HCT116 (cell line): ENCODE measurements at regions not wholly inside any gene's neighbourhood (a gene's known extent, or its start where the extent isn't known, plus 50 kb on each side); places are given as distances from the start of the nearest gene placed in this dataset.

Experiments used
- ATAC-seq: fragments of 200-7000 bp; cut with Tn5 transposase; 2 replicates; pipeline ENCODE4 v1.9.1; 2020; ENCODE audit warnings: mild to moderate bottlenecking, moderate library complexity
- BruUV-seq: library from RNA; stranded (reverse); fragments of 400-500 nt; replicated peaks from 2 replicates; lab custom pipeline; 2021; lab: Mats Ljungman, UMichigan
- CTCF ChIA-PET: fragments of 300-600 bp; sonication (Branson Sonifier 250); formaldehyde crosslinking; loops from one replicate; lab custom pipeline; 2021; ENCODE audit warnings: antibody characterized with exemption; lab: Charles Lee
- POLR2A ChIA-PET: fragments of 300-600, 350-600 bp; sonication (Branson Sonifier 250); formaldehyde crosslinking; loops from one replicate; lab custom pipeline; 2021; ENCODE audit warnings: antibody characterized with exemption; lab: Charles Lee
- RAD21 ChIA-PET, 2 experiments: fragments of 300-600 bp; sonication (Branson Sonifier 250); formaldehyde crosslinking; loops; one replicate each; lab custom pipeline; 2023; ENCODE audit warnings: low total read pairs in 2 of 2; ENCODE audit not compliant: uncharacterized antibody in 2 of 2, unreplicated experiment in 2 of 2, low non-redundant PET in 1 of 2; lab: Charles Lee
- DNase-seq: peaks from one replicate; pipeline ENCODE4 v3.0.0-alpha.2; 2010; ENCODE audit warnings: low read depth, low spot score
- H2AFZ ChIP-seq: fragments of 200-600 bp; shearing (Covaris generic), sonication (generic); 2 replicates; pipeline ENCODE4 v1.6.1; 2017; ENCODE audit warnings: low read depth, mixed run types, mixed read lengths, antibody characterized with exemption, low read length; ENCODE audit not compliant: poor library complexity, severe bottlenecking
- H3K27ac ChIP-seq: 2 replicates; pipeline ENCODE4 v1.5.1; 2012; ENCODE audit warnings: low read depth, low read length
- H3K27me3 ChIP-seq: fragments of 200-600 bp; sonication (generic); 2 replicates; pipeline ENCODE4 v1.6.1; 2016; ENCODE audit warnings: mixed run types, low read length, mixed read lengths; ENCODE audit not compliant: insufficient read depth
- H3K36me3 ChIP-seq, 2 experiments: fragments of 200-500 bp in 1 of 2; fragments of 200-600 bp in 1 of 2; sonication (Bioruptor generic) in 1 of 2; sonication (generic) in 1 of 2; 2 replicates each; pipeline versions ENCODE4 v1.5.1 to v1.6.1; 2014 to 2016; ENCODE audit warnings: low read length in 2 of 2, inconsistent platforms in 1 of 2, mixed read lengths in 1 of 2, mixed run types in 1 of 2; ENCODE audit not compliant: insufficient read depth in 2 of 2, control insufficient read depth in 1 of 2
- H3K4me1 ChIP-seq, 2 experiments: fragments of 200-600 bp in 1 of 2; sonication (generic) in 1 of 2; 2 replicates each; pipeline versions ENCODE4 v1.5.1 to v1.6.1; 2012 to 2017; ENCODE audit warnings: low read length in 2 of 2, inconsistent platforms in 1 of 2, mild to moderate bottlenecking in 1 of 2, mixed read lengths in 1 of 2, mixed run types in 1 of 2, moderate library complexity in 1 of 2; ENCODE audit not compliant: insufficient read depth in 2 of 2, control insufficient read depth in 1 of 2
- H3K4me2 ChIP-seq: fragments of 200-600 bp; sonication (generic); 2 replicates; pipeline ENCODE4 v1.6.1; 2017; ENCODE audit warnings: mixed run types, low read length, mixed read lengths
- H3K4me3 ChIP-seq, 2 experiments: fragments of 200-600 bp in 1 of 2; sonication (generic) in 1 of 2; replicated peaks in 1 of 2; 2 replicates each; pipeline ENCODE4 v1.5.1; 2011 to 2016; ENCODE audit warnings: low read length in 2 of 2, control low read depth in 1 of 2, low read depth in 1 of 2, mild to moderate bottlenecking in 1 of 2, mixed read lengths in 1 of 2, mixed run types in 1 of 2
- H3K79me2 ChIP-seq: fragments of 200-600 bp; sonication (generic); 2 replicates; pipeline ENCODE4 v1.6.1; 2017; ENCODE audit warnings: mild to moderate bottlenecking, mixed run types, low read length, moderate library complexity, mixed read lengths; ENCODE audit not compliant: insufficient read depth
- H3K9ac ChIP-seq: fragments of 200-600 bp; sonication (generic); 2 replicates; pipeline ENCODE4 v1.6.1; 2016; ENCODE audit warnings: low read length, mixed read lengths
- H3K9me2 ChIP-seq: fragments of 200-600 bp; sonication (generic), shearing (Covaris generic); 2 replicates; pipeline ENCODE4 v1.6.1; 2017; ENCODE audit warnings: mixed run types, mild to moderate bottlenecking, moderate library complexity; ENCODE audit not compliant: insufficient read depth
- H3K9me3 ChIP-seq, 2 experiments: fragments of 200-500 bp in 1 of 2; fragments of 200-600 bp in 1 of 2; sonication (Bioruptor generic) in 1 of 2; sonication (generic) in 1 of 2; 2 replicates each; pipeline ENCODE4 v1.6.1; 2014 to 2017; ENCODE audit warnings: low read length in 2 of 2, mixed read lengths in 2 of 2, inconsistent platforms in 1 of 2, low read depth in 1 of 2, mild to moderate bottlenecking in 1 of 2, mixed run types in 1 of 2, moderate library complexity in 1 of 2; ENCODE audit not compliant: control insufficient read depth in 1 of 2, insufficient read depth in 1 of 2
- H4K20me1 ChIP-seq: fragments of 200-600 bp; sonication (generic), shearing (Covaris generic); 2 replicates; pipeline ENCODE4 v1.6.1; 2017; ENCODE audit warnings: mixed run types, mild to moderate bottlenecking, moderate library complexity; ENCODE audit not compliant: insufficient read depth
- ATF3 ChIP-seq: IDR thresholded peaks from 2 replicates; pipeline ENCODE4 v1.6.1; 2012
- CBX3 ChIP-seq: IDR thresholded peaks from 2 replicates; pipeline ENCODE4 v1.6.1; 2012; ENCODE audit warnings: low read depth
- CEBPB ChIP-seq: IDR thresholded peaks from 2 replicates; pipeline ENCODE4 v1.6.1; 2012; ENCODE audit warnings: low read depth
- CTCF ChIP-seq, 3 experiments: fragments of 200-600 bp in 1 of 3; sonication (generic) in 1 of 3; IDR thresholded peaks in 2 of 3; conservative IDR thresholded peaks in 1 of 3; 2 replicates each; pipeline ENCODE4 v1.5.1; 2012 to 2017; ENCODE audit warnings: low read depth in 2 of 3, low read length in 2 of 3, antibody characterized with exemption in 1 of 3, borderline replicate concordance in 1 of 3, control low read depth in 1 of 3, mild to moderate bottlenecking in 1 of 3, mixed read lengths in 1 of 3, mixed run types in 1 of 3, moderate library complexity in 1 of 3; ENCODE audit not compliant: insufficient read depth in 1 of 3
- EGR1 ChIP-seq: IDR thresholded peaks from 2 replicates; pipeline ENCODE4 v1.6.1; 2012; ENCODE audit warnings: low read depth
- ELF1 ChIP-seq: IDR thresholded peaks from 2 replicates; pipeline ENCODE4 v1.6.1; 2012; ENCODE audit warnings: low read depth, borderline replicate concordance
- EZH2phosphoT487 ChIP-seq: fragments of 200-600 bp; IDR thresholded peaks from 2 replicates; pipeline ENCODE4 v1.6.1; 2018; ENCODE audit warnings: antibody characterized with exemption, borderline replicate concordance
- FOSL1 ChIP-seq: IDR thresholded peaks from 2 replicates; pipeline ENCODE4 v1.6.1; 2012; ENCODE audit warnings: low read depth
- JUND ChIP-seq: IDR thresholded peaks from 2 replicates; pipeline ENCODE4 v1.6.1; 2012
- MAX ChIP-seq: IDR thresholded peaks from 2 replicates; pipeline ENCODE4 v1.6.1; 2012
- POLR2A ChIP-seq: IDR thresholded peaks from 2 replicates; pipeline ENCODE4 v1.7.0; 2011; ENCODE audit warnings: borderline replicate concordance; ENCODE audit not compliant: insufficient read depth, insufficient read length; ENCODE audit errors: extremely low read depth
- SP1 ChIP-seq: IDR thresholded peaks from 2 replicates; pipeline ENCODE4 v1.6.1; 2012; ENCODE audit warnings: low read depth
- SRF ChIP-seq: IDR thresholded peaks from 2 replicates; pipeline ENCODE4 v1.6.1; 2012; ENCODE audit warnings: low read depth
- TCF7L2 ChIP-seq: IDR thresholded peaks from 2 replicates; pipeline ENCODE4 v1.7.0; 2011; ENCODE audit warnings: borderline replicate concordance, inconsistent platforms; ENCODE audit not compliant: insufficient read depth, insufficient read length; ENCODE audit errors: extremely low read depth
- ZBTB33 ChIP-seq: IDR thresholded peaks from 2 replicates; pipeline ENCODE4 v1.6.1; 2011; ENCODE audit warnings: mild to moderate bottlenecking, low read length, moderate library complexity; ENCODE audit not compliant: insufficient replicate concordance; ENCODE audit errors: extremely low read depth
- ZFX ChIP-seq: fragments of 450-650 bp; IDR thresholded peaks from 2 replicates; pipeline ENCODE4 v1.6.1; 2017
- ZNF274 ChIP-seq: fragments of 200-500 bp; sonication (Bioruptor generic); IDR thresholded peaks from 2 replicates; pipeline ENCODE4 v1.6.1; 2014; ENCODE audit warnings: mild to moderate bottlenecking, low read depth, low read length, inconsistent platforms
- intact Hi-C: fragments of 100-400 bp; cut with micrococcal nuclease; formaldehyde crosslinking; loops from 2 replicates; pipeline ENCODE4 v1.10.0; 2022
- TF ChIP-seq, protein P1 (sequence below): IDR thresholded peaks from 2 replicates; pipeline ENCODE4 v1.6.1; 2012; ENCODE audit warnings: low read depth

- no peak overlapping the region for H2AFZ ChIP-seq
- no peak for TF ChIP-seq POLR2A
- no peak for TF ChIP-seq ATF3
- no peak for TF ChIP-seq FOSL1
- no peak for TF ChIP-seq ZBTB33
- TF ChIP-seq EGR1 = no peak
- TF ChIP-seq, protein P1, sequence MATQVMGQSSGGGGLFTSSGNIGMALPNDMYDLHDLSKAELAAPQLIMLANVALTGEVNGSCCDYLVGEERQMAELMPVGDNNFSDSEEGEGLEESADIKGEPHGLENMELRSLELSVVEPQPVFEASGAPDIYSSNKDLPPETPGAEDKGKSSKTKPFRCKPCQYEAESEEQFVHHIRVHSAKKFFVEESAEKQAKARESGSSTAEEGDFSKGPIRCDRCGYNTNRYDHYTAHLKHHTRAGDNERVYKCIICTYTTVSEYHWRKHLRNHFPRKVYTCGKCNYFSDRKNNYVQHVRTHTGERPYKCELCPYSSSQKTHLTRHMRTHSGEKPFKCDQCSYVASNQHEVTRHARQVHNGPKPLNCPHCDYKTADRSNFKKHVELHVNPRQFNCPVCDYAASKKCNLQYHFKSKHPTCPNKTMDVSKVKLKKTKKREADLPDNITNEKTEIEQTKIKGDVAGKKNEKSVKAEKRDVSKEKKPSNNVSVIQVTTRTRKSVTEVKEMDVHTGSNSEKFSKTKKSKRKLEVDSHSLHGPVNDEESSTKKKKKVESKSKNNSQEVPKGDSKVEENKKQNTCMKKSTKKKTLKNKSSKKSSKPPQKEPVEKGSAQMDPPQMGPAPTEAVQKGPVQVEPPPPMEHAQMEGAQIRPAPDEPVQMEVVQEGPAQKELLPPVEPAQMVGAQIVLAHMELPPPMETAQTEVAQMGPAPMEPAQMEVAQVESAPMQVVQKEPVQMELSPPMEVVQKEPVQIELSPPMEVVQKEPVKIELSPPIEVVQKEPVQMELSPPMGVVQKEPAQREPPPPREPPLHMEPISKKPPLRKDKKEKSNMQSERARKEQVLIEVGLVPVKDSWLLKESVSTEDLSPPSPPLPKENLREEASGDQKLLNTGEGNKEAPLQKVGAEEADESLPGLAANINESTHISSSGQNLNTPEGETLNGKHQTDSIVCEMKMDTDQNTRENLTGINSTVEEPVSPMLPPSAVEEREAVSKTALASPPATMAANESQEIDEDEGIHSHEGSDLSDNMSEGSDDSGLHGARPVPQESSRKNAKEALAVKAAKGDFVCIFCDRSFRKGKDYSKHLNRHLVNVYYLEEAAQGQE = no peak
- no peak for TF ChIP-seq CEBPB
- no peak for TF ChIP-seq TCF7L2
- TF ChIP-seq SRF = no peak
- no peak for TF ChIP-seq EZH2phosphoT487
- no peak for TF ChIP-seq SP1
- TF ChIP-seq ZFX = no peak
- no peak for TF ChIP-seq CTCF (IDR thresholded peaks at IDR 0.05 in 2 of 3, conservative IDR thresholded peaks at IDR 0.05 in 1 of 3; ENCODE audit: borderline replicate concordance in 1 of 3, insufficient read depth in 1 of 3, low read depth in 2 of 3, low read length in 2 of 3)
- no peak for TF ChIP-seq JUND
- TF ChIP-seq ZNF274 = no peak
- TF ChIP-seq CBX3 = no peak
- no peak for TF ChIP-seq ELF1
- TF ChIP-seq MAX = no peak
- TF ChIP-seq, all 23 proteins: peak for 0
- H3K79me2 ChIP-seq = no peaks in the 10 kb centered on the region
- H3K27ac ChIP-seq = no peak overlapping the region
- RAD21 ChIA-PET = no interaction called here
- no peak overlapping the region for H3K4me3 ChIP-seq
- intact Hi-C loops = no loop called here
- H3K9ac ChIP-seq = no peak overlapping the region
- no peaks in the 10 kb centered on the region for H3K4me1 ChIP-seq
- no peak overlapping the region for H3K4me2 ChIP-seq
- H3K27me3 ChIP-seq = no peaks in the 10 kb centered on the region
- DNase-seq = no peak
- POLR2A ChIA-PET = no interaction called here
- H3K9me3 ChIP-seq = peaks cover 0 to 19% of the 10 kb centered on the region in 2 experiments; a peak in 1 of 4 replicates
- no peak for ATAC-seq
- no TSS peak for BruUV-seq
- no peaks in the 10 kb centered on the region for H3K9me2 ChIP-seq
- no peaks in the 10 kb centered on the region for H3K36me3 ChIP-seq
- no peaks in the 10 kb centered on the region for H4K20me1 ChIP-seq
- CTCF ChIA-PET = no interaction called here
Measured at GRCh38 chr3:55252921-55253320, 234.2 kb downstream of the WNT5A start.
